ENCODE measurements at regions not wholly inside any gene's neighbourhood (a gene's known extent, or its start where the extent isn't known, plus 50 kb on each side); places are given as distances from the start of the nearest gene placed in this dataset.

GRCh38 chr7:47170516-47170915, 411.4 kb downstream of the TNS3 start:
- Histone ChIP-seq H3K27ac (no peak overlapping the region), H3K4me1 (no peaks in the 10 kb centered on the region), H3K9me3 (no peaks in the 10 kb centered on the region), H3K27me3 (no peaks in the 10 kb centered on the region), H3K4me3 (no peak overlapping the region), H3K36me3 (no peaks in the 10 kb centered on the region)
- no peak for DNase-seq (ENCODE audit: low spot score in 2 of 2)
- intact Hi-C loops (cut with DNase I): no loop called here
- TF ChIP-seq CTCF (IDR thresholded peaks at IDR 0.05): no peak

GRCh38 chr7:47154791-47155190, 427.1 kb downstream of the TNS3 start:
- H3K36me3 ChIP-seq: no peaks in the 10 kb centered on the region
- intact Hi-C loops (cut with DNase I): no loop called here
- H3K4me1 ChIP-seq: peaks cover 0 to 2% of the 10 kb centered on the region in 2 donors
- H3K4me3 ChIP-seq: no peak overlapping the region
- TF ChIP-seq CTCF (IDR thresholded peaks at IDR 0.05): no peak
- H3K27me3 ChIP-seq: no peaks in the 10 kb centered on the region
- no peak for DNase-seq (ENCODE audit: low spot score in 2 of 2)
- no peak overlapping the region for H3K27ac ChIP-seq
- no peaks in the 10 kb centered on the region for H3K9me3 ChIP-seq

GRCh38 chr7:47153576-47153975, 428.3 kb downstream of the TNS3 start:
- no peak for DNase-seq (ENCODE audit: low spot score in 2 of 2)

DNA sequence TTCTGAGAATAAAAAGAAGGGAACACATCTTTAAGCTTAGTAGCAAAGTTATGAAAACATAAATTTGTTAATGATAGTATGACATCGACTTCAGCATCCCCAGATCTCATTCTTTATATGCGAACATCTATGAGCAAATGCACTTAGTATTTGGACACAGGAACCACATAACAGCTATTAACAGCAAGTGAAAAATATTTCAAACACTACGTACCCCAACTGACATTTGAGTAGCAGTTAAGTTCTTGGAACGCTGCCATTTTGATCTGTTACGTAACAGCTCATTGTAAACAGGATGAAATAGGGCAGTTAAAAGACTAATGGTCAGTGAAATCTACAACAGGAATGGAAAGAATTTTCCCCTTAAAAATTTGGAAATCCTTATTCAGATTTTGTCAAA, 428.9 kb downstream of the TNS3 start:
- H3K9me3 ChIP-seq: no peaks in the 10 kb centered on the region
- peaks cover 0 to 2% of the 10 kb centered on the region in 2 donors for H3K4me1 ChIP-seq
- H3K27me3 ChIP-seq: no peaks in the 10 kb centered on the region
- no peak for TF ChIP-seq CTCF (IDR thresholded peaks at IDR 0.05)
- H3K27ac ChIP-seq: no peak overlapping the region
- H3K4me3 ChIP-seq: no peak overlapping the region
- intact Hi-C loops (cut with DNase I): no loop called here
- H3K36me3 ChIP-seq: no peaks in the 10 kb centered on the region
- DNase-seq (ENCODE audit: low spot score in 2 of 2): no peak

More at GRCh38 chr7:47153576-47153975, 428.3 kb downstream of the TNS3 start:
- no peak for TF ChIP-seq CTCF (IDR thresholded peaks at IDR 0.05)
- peaks cover 0 to 2% of the 10 kb centered on the region in 2 donors for H3K4me1 ChIP-seq
- no peaks in the 10 kb centered on the region for H3K9me3 ChIP-seq
- H3K27me3 ChIP-seq: no peaks in the 10 kb centered on the region
- intact Hi-C loops (cut with DNase I): no loop called here
- H3K27ac ChIP-seq: no peak overlapping the region
- no peak overlapping the region for H3K4me3 ChIP-seq
- no peaks in the 10 kb centered on the region for H3K36me3 ChIP-seq

DNA sequence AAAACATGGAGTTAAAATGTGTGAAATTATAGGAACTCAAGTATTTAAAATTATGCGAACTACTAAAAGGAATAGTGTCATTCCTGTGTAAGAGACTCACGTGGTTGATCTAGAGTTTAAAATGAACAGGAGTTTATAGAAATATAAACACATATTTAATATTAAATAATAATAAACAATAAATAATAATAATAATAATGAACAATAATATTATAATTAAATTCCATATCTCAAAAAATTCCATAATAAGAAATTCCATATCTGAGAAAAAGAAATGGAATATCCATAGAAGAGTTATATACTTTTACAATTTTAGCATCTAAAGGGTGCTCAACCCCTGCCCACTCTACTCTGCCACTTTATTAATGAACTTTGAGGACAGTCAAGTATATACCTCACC, 429.6 kb downstream of the TNS3 start:
- intact Hi-C loops (cut with DNase I): no loop called here
- TF ChIP-seq CTCF (IDR thresholded peaks at IDR 0.05): no peak
- no peak for DNase-seq (ENCODE audit: low spot score in 2 of 2)
- Histone ChIP-seq H3K4me3 (no peak overlapping the region), H3K36me3 (no peaks in the 10 kb centered on the region), H3K4me1 (peaks cover 0 to 2% of the 10 kb centered on the region in 2 donors), H3K9me3 (no peaks in the 10 kb centered on the region), H3K27me3 (no peaks in the 10 kb centered on the region), H3K27ac (no peak overlapping the region)

Data from ascending aorta (tissue), 2 donors.